Calu3 (cell line): ENCODE measurements at regions not wholly inside any gene's neighbourhood (a gene's known extent, or its start where the extent isn't known, plus 50 kb on each side); places are given as distances from the start of the nearest gene placed in this dataset.

ENCODE experiments used
- BruUV-seq: library from RNA; stranded (reverse); fragments of 400-500 nt; replicated peaks from 2 replicates; lab custom pipeline; 2021; lab: Mats Ljungman, UMichigan
- CTCF ChIA-PET: fragments of 300-600 bp; sonication (Branson Sonifier 250); formaldehyde crosslinking; loops from one replicate; lab custom pipeline; 2022; ENCODE audit warnings: antibody characterized with exemption; lab: Charles Lee
- DNase-seq: peaks from one replicate; pipeline ENCODE4 v3.0.0; 2022
- H3K27ac Mint-ChIP-seq: one replicate; pipeline ENCODE4 v1.8.0; 2022; ENCODE audit warnings: mixed read lengths; ENCODE audit not compliant: unreplicated experiment
- H3K27me3 Mint-ChIP-seq: one replicate; pipeline ENCODE4 v1.8.0; 2022; ENCODE audit warnings: mixed read lengths; ENCODE audit not compliant: unreplicated experiment
- H3K36me3 Mint-ChIP-seq: one replicate; pipeline ENCODE4 v1.8.0; 2022; ENCODE audit warnings: mild to moderate bottlenecking, moderate library complexity, mixed read lengths; ENCODE audit not compliant: insufficient read depth, unreplicated experiment
- H3K4me1 Mint-ChIP-seq: one replicate; pipeline ENCODE4 v1.8.0; 2022; ENCODE audit warnings: mild to moderate bottlenecking, low read depth, mixed read lengths; ENCODE audit not compliant: unreplicated experiment
- H3K4me3 Mint-ChIP-seq: one replicate; pipeline ENCODE4 v1.8.0; 2022; ENCODE audit warnings: mild to moderate bottlenecking, low read depth, moderate library complexity, mixed read lengths; ENCODE audit not compliant: unreplicated experiment
- H3K9me3 Mint-ChIP-seq: one replicate; pipeline ENCODE4 v1.8.0; 2022; ENCODE audit warnings: low read depth, mixed read lengths; ENCODE audit not compliant: unreplicated experiment
- intact Hi-C: fragments of 100-400 bp; cut with micrococcal nuclease; formaldehyde crosslinking; loops from one replicate; pipeline ENCODE4 v1.10.0; 2022; ENCODE audit not compliant: unreplicated experiment
- TF ChIP-seq, protein P1 (sequence below): fragments of 200-600 bp; IDR thresholded peaks from one replicate; pipeline ENCODE4 v1.8.0; 2022; ENCODE audit warnings: antibody characterized with exemption; ENCODE audit not compliant: unreplicated experiment

DNA sequence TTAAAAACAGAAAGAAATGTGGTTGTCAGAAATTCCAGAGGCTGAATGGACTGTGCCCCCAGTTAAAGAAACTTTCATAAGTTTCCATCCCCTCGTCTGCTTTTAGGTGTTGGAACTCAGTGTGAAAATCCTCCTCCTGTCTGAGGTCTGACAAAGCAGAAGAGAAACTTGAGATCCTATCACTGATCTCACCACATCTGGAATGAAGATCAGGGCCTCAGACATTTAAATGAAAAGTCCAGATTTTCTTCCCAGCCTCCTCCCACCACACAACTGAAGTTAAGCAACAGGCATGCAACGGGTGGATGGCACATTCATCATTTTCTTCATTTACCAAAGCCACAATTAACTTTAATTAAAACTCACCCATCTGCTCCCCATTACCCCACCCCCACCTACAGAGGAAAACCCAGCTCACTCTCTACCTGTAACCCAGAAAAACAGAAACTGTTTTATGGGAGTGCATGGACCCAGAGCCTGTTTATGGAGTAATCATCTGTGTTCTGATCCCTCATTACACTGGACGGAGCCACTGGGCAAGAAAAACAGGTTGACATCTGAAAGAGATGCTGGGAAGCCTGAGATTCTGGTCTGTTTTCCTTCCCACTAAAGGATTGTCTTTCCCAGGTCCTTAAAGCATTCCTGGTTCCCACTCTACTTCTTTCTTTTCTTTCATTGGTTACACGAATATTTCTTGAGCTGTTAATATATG, 58.1 kb upstream of the HOPX start:
- intact Hi-C loops = no loop called here
- no peak overlapping the region for H3K27ac Mint-ChIP-seq

DNA sequence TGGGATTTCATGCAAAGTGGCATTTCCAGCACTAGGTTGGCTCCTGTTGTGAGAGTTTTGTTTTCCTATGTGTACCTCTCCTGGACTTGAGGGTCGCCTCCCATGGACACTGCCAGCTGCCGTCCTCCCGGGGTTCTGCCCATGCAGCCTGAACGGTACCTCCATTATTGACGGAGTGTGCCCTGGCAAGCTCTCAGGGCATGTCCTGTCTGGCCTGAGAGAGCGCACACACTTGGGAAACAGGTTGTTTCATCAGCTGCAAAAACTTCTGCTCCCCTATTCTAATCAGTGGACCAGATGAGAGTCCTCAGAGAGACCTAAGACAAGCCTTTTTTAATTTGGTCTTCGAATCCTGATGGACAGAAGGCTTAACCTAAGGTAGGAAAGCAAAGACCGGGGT, 56.6 kb upstream of the HOPX start:
- H3K36me3 Mint-ChIP-seq = no peaks in the 10 kb centered on the region
- H3K4me1 Mint-ChIP-seq = peaks cover 8% of the 10 kb centered on the region
- H3K4me3 Mint-ChIP-seq = no peak overlapping the region
- CTCF ChIA-PET = no interaction called here
- H3K9me3 Mint-ChIP-seq = peaks cover 5% of the 10 kb centered on the region
- intact Hi-C loops = no loop called here
- H3K27ac Mint-ChIP-seq = no peak overlapping the region
- DNase-seq = no peak
- no peaks in the 10 kb centered on the region for H3K27me3 Mint-ChIP-seq
- BruUV-seq = no TSS peak
- TF ChIP-seq, protein P1, sequence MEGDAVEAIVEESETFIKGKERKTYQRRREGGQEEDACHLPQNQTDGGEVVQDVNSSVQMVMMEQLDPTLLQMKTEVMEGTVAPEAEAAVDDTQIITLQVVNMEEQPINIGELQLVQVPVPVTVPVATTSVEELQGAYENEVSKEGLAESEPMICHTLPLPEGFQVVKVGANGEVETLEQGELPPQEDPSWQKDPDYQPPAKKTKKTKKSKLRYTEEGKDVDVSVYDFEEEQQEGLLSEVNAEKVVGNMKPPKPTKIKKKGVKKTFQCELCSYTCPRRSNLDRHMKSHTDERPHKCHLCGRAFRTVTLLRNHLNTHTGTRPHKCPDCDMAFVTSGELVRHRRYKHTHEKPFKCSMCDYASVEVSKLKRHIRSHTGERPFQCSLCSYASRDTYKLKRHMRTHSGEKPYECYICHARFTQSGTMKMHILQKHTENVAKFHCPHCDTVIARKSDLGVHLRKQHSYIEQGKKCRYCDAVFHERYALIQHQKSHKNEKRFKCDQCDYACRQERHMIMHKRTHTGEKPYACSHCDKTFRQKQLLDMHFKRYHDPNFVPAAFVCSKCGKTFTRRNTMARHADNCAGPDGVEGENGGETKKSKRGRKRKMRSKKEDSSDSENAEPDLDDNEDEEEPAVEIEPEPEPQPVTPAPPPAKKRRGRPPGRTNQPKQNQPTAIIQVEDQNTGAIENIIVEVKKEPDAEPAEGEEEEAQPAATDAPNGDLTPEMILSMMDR = no peak

More for the DNA sequence above, 58.1 kb upstream of the HOPX start:
- CTCF ChIA-PET = no interaction called here
- Mint-ChIP-seq H3K4me1 (peaks cover 8% of the 10 kb centered on the region), H3K36me3 (no peaks in the 10 kb centered on the region), H3K4me3 (no peak overlapping the region), H3K27me3 (no peaks in the 10 kb centered on the region), H3K9me3 (peaks cover 5% of the 10 kb centered on the region)
- BruUV-seq = no TSS peak
- no peak for DNase-seq
- TF ChIP-seq, protein P1 = no peak

DNA sequence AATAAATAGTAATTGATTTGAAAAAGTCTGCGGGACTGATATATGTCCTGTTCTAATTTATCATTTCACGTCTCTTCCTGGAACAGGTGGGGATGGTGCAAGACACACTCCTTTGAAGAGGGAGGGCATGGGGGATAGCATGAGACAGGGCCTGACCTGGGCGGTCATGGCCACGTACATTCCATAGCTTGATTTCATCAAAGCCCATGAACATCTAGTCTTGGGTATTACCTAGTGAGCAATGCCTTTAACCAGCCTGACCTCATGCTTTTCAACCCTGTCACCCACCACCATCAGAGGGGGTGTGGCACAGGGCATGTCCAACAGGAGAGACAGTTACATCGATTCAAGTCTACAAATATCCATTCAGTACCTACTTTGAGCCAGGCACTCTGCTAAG, 52.3 kb upstream of the HOPX start:
- TF ChIP-seq, protein P1 = no peak
- Mint-ChIP-seq H3K27me3 (no peaks in the 10 kb centered on the region), H3K4me3 (no peak overlapping the region), H3K36me3 (no peaks in the 10 kb centered on the region), H3K9me3 (peaks cover 5% of the 10 kb centered on the region), H3K4me1 (no peaks in the 10 kb centered on the region), H3K27ac (no peak overlapping the region)
- no TSS peak for BruUV-seq
- CTCF ChIA-PET = interaction anchor here (0.6 kb wide), 1 partner anchor 66 kb away, joined by 3 read pairs; no protein-coding TSS in a partner anchor
- intact Hi-C loops = no loop called here
- DNase-seq = no peak

DNA sequence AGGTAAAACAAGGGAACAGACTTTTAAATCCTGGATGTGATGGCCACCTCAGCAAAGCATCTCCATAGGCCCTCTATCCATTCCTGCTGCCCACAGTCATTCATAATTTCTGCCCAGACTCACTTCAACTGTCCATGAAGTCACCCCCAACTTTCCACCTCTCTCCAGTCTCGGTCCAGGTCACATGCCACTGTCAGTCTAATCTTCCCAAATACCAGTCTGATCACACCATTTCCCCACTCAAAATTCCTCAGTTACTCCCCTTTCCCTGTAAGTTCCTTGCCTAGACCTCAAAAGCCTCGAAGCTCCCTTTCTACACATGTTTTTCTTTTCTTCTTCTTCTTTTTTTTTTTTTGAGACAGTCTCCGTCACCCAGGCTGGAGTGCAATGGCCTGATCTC, 51.2 kb upstream of the HOPX start:
- Mint-ChIP-seq H3K4me1 (no peaks in the 10 kb centered on the region), H3K36me3 (no peaks in the 10 kb centered on the region), H3K9me3 (peaks cover 5% of the 10 kb centered on the region), H3K27ac (no peak overlapping the region), H3K4me3 (no peak overlapping the region), H3K27me3 (no peaks in the 10 kb centered on the region)
- TF ChIP-seq, protein P1 = no peak
- intact Hi-C loops = no loop called here
- CTCF ChIA-PET = no interaction called here
- DNase-seq = no peak
- no TSS peak for BruUV-seq
